ENCODE measurements at regions not wholly inside any gene's neighbourhood (a gene's known extent, or its start where the extent isn't known, plus 50 kb on each side); places are given as distances from the start of the nearest gene placed in this dataset.

- no peak for TF ChIP-seq CTCF (IDR thresholded peaks at IDR 0.05)
- no peak for TF ChIP-seq ZFX (IDR thresholded peaks at IDR 0.05; ENCODE audit: borderline replicate concordance)
These were observed 429.5 kb downstream of the DTWD2 start for GRCh38 chr5:118558871-118559270.

All from 22Rv1 (cell line).